IMR-90 (cell line): ENCODE measurements at regions not wholly inside any gene's neighbourhood (a gene's known extent, or its start where the extent isn't known, plus 50 kb on each side); places are given as distances from the start of the nearest gene placed in this dataset.

Experiments used
- ATAC-seq: fragments of 200-7000 bp; cut with Tn5 transposase; 2 replicates; pipeline ENCODE4 v1.9.1; 2020; ENCODE audit warnings: low read depth, mild to moderate bottlenecking, moderate library complexity
- BruUV-seq: library from RNA; stranded (reverse); fragments of 400-500 nt; replicated peaks from 2 replicates; lab custom pipeline; 2021; lab: Mats Ljungman, UMichigan
- CTCF ChIA-PET: fragments of 300-600 bp; formaldehyde crosslinking; extraction: SDS; loops from one replicate; lab custom pipeline; 2021; ENCODE audit warnings: antibody characterized with exemption; lab: Yijun Ruan, JAX
- POLR2A ChIA-PET: fragments of 300-600 bp; sonication (Branson Sonifier 250); formaldehyde crosslinking; loops from one replicate; lab custom pipeline; 2022; ENCODE audit warnings: antibody characterized with exemption; ENCODE audit not compliant: unreplicated experiment; lab: Charles Lee
- DNase-seq: peaks from one replicate; pipeline ENCODE4 v3.0.0; 2013
- H2AFZ ChIP-seq: replicated peaks from 2 replicates; pipeline ENCODE3; 2013; ENCODE audit warnings: low read length, mild to moderate bottlenecking; ENCODE audit not compliant: poor library complexity
- H2AK5ac ChIP-seq: 2 replicates; pipeline ENCODE4 v1.6.1; 2013; ENCODE audit warnings: low read depth, low read length, inconsistent platforms
- H2AK9ac ChIP-seq: replicated peaks from 2 replicates; pipeline ENCODE3; 2013; ENCODE audit warnings: mild to moderate bottlenecking, low read depth, low read length, moderate library complexity; ENCODE audit not compliant: poor library complexity
- H2BK120ac ChIP-seq: 2 replicates; pipeline ENCODE4 v1.6.1; 2013; ENCODE audit warnings: low read depth, low read length, inconsistent platforms
- H2BK15ac ChIP-seq: 3 replicates; pipeline ENCODE4 v1.6.1; 2013; ENCODE audit warnings: low read depth, low read length, inconsistent platforms
- H2BK20ac ChIP-seq: 2 replicates; pipeline ENCODE4 v1.6.1; 2013; ENCODE audit warnings: low read depth, mild to moderate bottlenecking, inconsistent platforms, low read length, moderate library complexity
- H2BK5ac ChIP-seq: 2 replicates; pipeline ENCODE4 v1.6.1; 2013; ENCODE audit warnings: mild to moderate bottlenecking, low read depth, low read length, inconsistent platforms; ENCODE audit not compliant: poor library complexity, severe bottlenecking
- H3K14ac ChIP-seq: replicated peaks from 2 replicates; pipeline ENCODE4 v1.6.1; 2013; ENCODE audit warnings: low read depth, low read length, inconsistent platforms
- H3K18ac ChIP-seq: 2 replicates; pipeline ENCODE4 v1.6.1; 2013; ENCODE audit warnings: low read depth, low read length, control low read depth
- H3K23ac ChIP-seq: 2 replicates; pipeline ENCODE4 v1.6.1; 2013; ENCODE audit warnings: low read depth, low read length, inconsistent platforms
- H3K27ac ChIP-seq: 2 replicates; pipeline ENCODE4 v1.5.1; 2013; ENCODE audit warnings: mild to moderate bottlenecking, control low read depth, low read length; ENCODE audit not compliant: insufficient read depth
- H3K27me3 ChIP-seq: 2 replicates; pipeline ENCODE4 v1.6.1; 2013; ENCODE audit warnings: low read length; ENCODE audit not compliant: control insufficient read depth, insufficient read depth
- H3K36me3 ChIP-seq: 2 replicates; pipeline ENCODE4 v1.6.1; 2013; ENCODE audit warnings: low read length, mixed read lengths; ENCODE audit not compliant: control insufficient read depth, insufficient read depth
- H3K4ac ChIP-seq: 2 replicates; pipeline ENCODE4 v1.6.1; 2013; ENCODE audit warnings: low read depth, low read length, inconsistent platforms
- H3K4me1 ChIP-seq: 2 replicates; pipeline ENCODE4 v1.6.1; 2013; ENCODE audit warnings: low read length, mixed read lengths; ENCODE audit not compliant: control insufficient read depth, insufficient read depth
- H3K4me2 ChIP-seq: 2 replicates; pipeline ENCODE4 v1.6.1; 2013; ENCODE audit warnings: low read depth, mild to moderate bottlenecking, control low read depth, low read length, moderate library complexity
- H3K4me3 ChIP-seq: 2 replicates; pipeline ENCODE4 v1.5.1; 2013; ENCODE audit warnings: low read depth, mild to moderate bottlenecking, control low read depth, low read length, moderate library complexity; ENCODE audit not compliant: insufficient read depth
- H3K56ac ChIP-seq: 2 replicates; pipeline ENCODE4 v1.6.1; 2013; ENCODE audit warnings: low read length, inconsistent platforms; ENCODE audit not compliant: insufficient read depth; ENCODE audit errors: extremely low read depth
- H3K79me1 ChIP-seq, 2 experiments: 2 replicates each; pipeline ENCODE4 v1.6.1; 2013; ENCODE audit warnings: low read length in 2 of 2, inconsistent platforms in 1 of 2, low read depth in 1 of 2
- H3K9ac ChIP-seq: 2 replicates; pipeline ENCODE4 v1.6.1; 2013; ENCODE audit warnings: low read depth, low read length, control low read depth
- H3K9me1 ChIP-seq: 2 replicates; pipeline ENCODE4 v1.6.1; 2013; ENCODE audit warnings: low read length, inconsistent platforms; ENCODE audit not compliant: insufficient read depth
- H3K9me3 ChIP-seq: 2 replicates; pipeline ENCODE4 v1.6.1; 2013; ENCODE audit warnings: low read length; ENCODE audit not compliant: control insufficient read depth, insufficient read depth
- H4K20me1 ChIP-seq: 2 replicates; pipeline ENCODE4 v1.6.1; 2013; ENCODE audit warnings: low read length, inconsistent platforms; ENCODE audit not compliant: insufficient read depth
- H4K5ac ChIP-seq: 2 replicates; pipeline ENCODE4 v1.6.1; 2013; ENCODE audit warnings: mild to moderate bottlenecking, low read depth, low read length, control low read depth
- H4K8ac ChIP-seq, 2 experiments: 2 replicates each; pipeline ENCODE4 v1.6.1; 2013; ENCODE audit warnings: low read depth in 2 of 2, low read length in 2 of 2, control low read depth in 1 of 2, inconsistent platforms in 1 of 2
- H4K91ac ChIP-seq: 2 replicates; pipeline ENCODE4 v1.6.1; 2013; ENCODE audit warnings: low read depth, low read length, inconsistent platforms; ENCODE audit not compliant: insufficient read depth
- BHLHE40 ChIP-seq: fragments of 150-350 bp; IDR thresholded peaks from 2 replicates; pipeline ENCODE4 v1.6.1; 2016; ENCODE audit warnings: mild to moderate bottlenecking, low read depth, low read length
- CEBPB ChIP-seq: IDR thresholded peaks from 2 replicates; pipeline ENCODE4 v1.6.1; 2012; ENCODE audit warnings: low read depth, low read length, improper control_type of control experiment
- CHD1 ChIP-seq: IDR thresholded peaks from 2 replicates; pipeline ENCODE4 v1.6.1; 2012; ENCODE audit warnings: low read depth, low read length, improper control_type of control experiment
- ELK1 ChIP-seq: fragments of 150-350 bp; IDR thresholded peaks from 2 replicates; pipeline ENCODE4 v1.6.1; 2016; ENCODE audit warnings: low read depth, mild to moderate bottlenecking, low read length, moderate library complexity, borderline replicate concordance
- FOS ChIP-seq: fragments of 150-350 bp; IDR thresholded peaks from 2 replicates; pipeline ENCODE4 v1.6.1; 2016; ENCODE audit warnings: low read depth, low read length
- MAFK ChIP-seq: IDR thresholded peaks from 2 replicates; pipeline ENCODE4 v1.6.1; 2012; ENCODE audit warnings: low read depth, low read length, improper control_type of control experiment
- MAZ ChIP-seq: IDR thresholded peaks from 2 replicates; pipeline ENCODE4 v1.6.1; 2012; ENCODE audit warnings: low read depth, mild to moderate bottlenecking, low read length, improper control_type of control experiment, moderate library complexity, borderline replicate concordance
- MXI1 ChIP-seq: IDR thresholded peaks from 2 replicates; pipeline ENCODE4 v1.6.1; 2012; ENCODE audit warnings: low read depth, mild to moderate bottlenecking, low read length, moderate library complexity, borderline replicate concordance
- NFE2L2 ChIP-seq: fragments of 150-350 bp; IDR thresholded peaks from 2 replicates; pipeline ENCODE4 v1.6.1; 2016; ENCODE audit warnings: low read depth, mild to moderate bottlenecking, low read length
- POLR2A ChIP-seq: IDR thresholded peaks from 2 replicates; pipeline ENCODE4 v1.6.1; 2012; ENCODE audit warnings: mild to moderate bottlenecking, low read depth, low read length
- RCOR1 ChIP-seq: IDR thresholded peaks from 2 replicates; pipeline ENCODE4 v1.6.1; 2012; ENCODE audit warnings: mild to moderate bottlenecking, low read length, improper control_type of control experiment; ENCODE audit not compliant: insufficient replicate concordance
- RFX5 ChIP-seq: IDR thresholded peaks from 2 replicates; pipeline ENCODE4 v1.8.0; 2012; ENCODE audit warnings: low read depth, mild to moderate bottlenecking, low read length, moderate library complexity
- SMC3 ChIP-seq: fragments of 150-350 bp; IDR thresholded peaks from 2 replicates; pipeline ENCODE4 v1.6.1; 2016; ENCODE audit warnings: low read depth, mild to moderate bottlenecking, antibody characterized with exemption, low read length, moderate library complexity
- WGBS, 2 experiments: methylation state at CpG; one replicate each; pipeline versions ENCODE4 v1.1.5 to v1.1.7; 2013; ENCODE audit warnings: missing lambda C conversion rate in 2 of 2; ENCODE audit not compliant: insufficient read length in 1 of 2; ENCODE audit errors: extremely low coverage in 2 of 2; 5-methylcytosine and 5-hydroxymethylcytosine counted together
- dilution Hi-C: fragments of 300-500 bp; cut with HindIII; formaldehyde crosslinking; loops from one replicate; pipeline ENCODE4 v1.14.3; 2018; ENCODE audit warnings: low sequenced_read_pairs; ENCODE audit not compliant: unreplicated experiment
- in situ Hi-C: fragments of 300-500 bp; cut with MboI; formaldehyde crosslinking; loops from 3 replicates; pipeline ENCODE4 v1.14.3; 2019; ENCODE audit warnings: low sequenced_read_pairs, inconsistent platforms, mixed read lengths
- intact Hi-C: fragments of 100-400 bp; cut with micrococcal nuclease; formaldehyde crosslinking; loops from 2 replicates; pipeline ENCODE4 v1.10.0; 2022
- TF ChIP-seq, protein P1 (sequence below): fragments of 150-350 bp; IDR thresholded peaks from 2 replicates; pipeline ENCODE4 v1.6.1; 2017; ENCODE audit warnings: mild to moderate bottlenecking, antibody characterized with exemption, low read length, low read depth
- TF ChIP-seq, protein P2 (sequence below): conservative IDR thresholded peaks from 2 replicates; pipeline ENCODE4 v1.5.1; 2012; ENCODE audit warnings: mild to moderate bottlenecking, low read depth, low read length, improper control_type of control experiment

DNA sequence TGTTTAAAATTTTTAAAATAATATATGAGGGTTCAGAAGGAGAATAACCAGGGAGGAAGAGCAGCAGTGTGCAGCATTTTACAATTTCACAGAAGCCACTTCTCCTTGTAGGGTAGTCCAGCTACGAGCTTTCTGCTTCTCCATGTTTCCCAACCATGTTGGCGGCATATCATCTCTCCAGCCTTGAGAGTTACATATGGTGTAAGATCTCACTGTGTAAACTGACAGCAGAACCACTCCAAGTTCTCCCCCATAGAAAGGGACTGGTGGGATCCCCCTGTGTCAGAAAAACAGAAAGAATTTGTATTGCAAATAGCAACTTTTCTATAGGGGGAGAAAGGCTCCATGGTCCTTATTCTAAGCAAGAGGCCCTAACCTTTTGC is 266.8 kb upstream of the ACVR2A start:
- H3K4ac ChIP-seq, result no peak overlapping the region
- H2BK5ac ChIP-seq, result no peak overlapping the region
- H3K79me1 ChIP-seq, result no peaks in the 10 kb centered on the region
- in situ Hi-C loops (no loop called here), dilution Hi-C loops (no loop called here), intact Hi-C loops (no loop called here)
- H2AK5ac ChIP-seq, result no peak overlapping the region
- H2BK120ac ChIP-seq, result no peak overlapping the region
- BruUV-seq, result no TSS peak
- ATAC-seq, result no peak
- H3K36me3 ChIP-seq, result no peaks in the 10 kb centered on the region
- POLR2A ChIA-PET, result no interaction called here
- H3K14ac ChIP-seq, result no peak overlapping the region
- no peak overlapping the region for H3K56ac ChIP-seq
- H3K4me2 ChIP-seq, result no peak overlapping the region
- H2BK20ac ChIP-seq, result no peak overlapping the region
- H3K23ac ChIP-seq, result no peak overlapping the region
- H3K9me3 ChIP-seq, result no peaks in the 10 kb centered on the region; the same call in 1 of the 2 replicates
- no peaks in the 10 kb centered on the region for H4K20me1 ChIP-seq
- H2AFZ ChIP-seq, result no peak overlapping the region
- CTCF ChIA-PET, result no interaction called here
- H4K91ac ChIP-seq, result no peak overlapping the region
- H3K27ac ChIP-seq, result no peak overlapping the region
- H4K8ac ChIP-seq, result no peak overlapping the region
- no peak overlapping the region for H2AK9ac ChIP-seq
- no peak overlapping the region for H3K4me3 ChIP-seq
- DNase-seq, result no peak
- H3K9me1 ChIP-seq, result no peaks in the 10 kb centered on the region
- H3K9ac ChIP-seq, result no peak overlapping the region
- H3K18ac ChIP-seq, result no peak overlapping the region
- no CpG with 5 or more reads among the region's 2 CpGs for WGBS, 2 experiments
- H3K27me3 ChIP-seq, result no peaks in the 10 kb centered on the region
- TF ChIP-seq CHD1, result no peak
- TF ChIP-seq BHLHE40, result no peak
- no peak for TF ChIP-seq NFE2L2
- TF ChIP-seq FOS, result no peak
- no peak for TF ChIP-seq RFX5
- TF ChIP-seq MXI1, result no peak
- no peak for TF ChIP-seq POLR2A
- no peak for TF ChIP-seq CEBPB
- no peak for TF ChIP-seq SMC3
- TF ChIP-seq, protein P1, sequence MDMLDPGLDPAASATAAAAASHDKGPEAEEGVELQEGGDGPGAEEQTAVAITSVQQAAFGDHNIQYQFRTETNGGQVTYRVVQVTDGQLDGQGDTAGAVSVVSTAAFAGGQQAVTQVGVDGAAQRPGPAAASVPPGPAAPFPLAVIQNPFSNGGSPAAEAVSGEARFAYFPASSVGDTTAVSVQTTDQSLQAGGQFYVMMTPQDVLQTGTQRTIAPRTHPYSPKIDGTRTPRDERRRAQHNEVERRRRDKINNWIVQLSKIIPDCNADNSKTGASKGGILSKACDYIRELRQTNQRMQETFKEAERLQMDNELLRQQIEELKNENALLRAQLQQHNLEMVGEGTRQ, result no peak
- TF ChIP-seq RCOR1, result no peak
- TF ChIP-seq, protein P2, sequence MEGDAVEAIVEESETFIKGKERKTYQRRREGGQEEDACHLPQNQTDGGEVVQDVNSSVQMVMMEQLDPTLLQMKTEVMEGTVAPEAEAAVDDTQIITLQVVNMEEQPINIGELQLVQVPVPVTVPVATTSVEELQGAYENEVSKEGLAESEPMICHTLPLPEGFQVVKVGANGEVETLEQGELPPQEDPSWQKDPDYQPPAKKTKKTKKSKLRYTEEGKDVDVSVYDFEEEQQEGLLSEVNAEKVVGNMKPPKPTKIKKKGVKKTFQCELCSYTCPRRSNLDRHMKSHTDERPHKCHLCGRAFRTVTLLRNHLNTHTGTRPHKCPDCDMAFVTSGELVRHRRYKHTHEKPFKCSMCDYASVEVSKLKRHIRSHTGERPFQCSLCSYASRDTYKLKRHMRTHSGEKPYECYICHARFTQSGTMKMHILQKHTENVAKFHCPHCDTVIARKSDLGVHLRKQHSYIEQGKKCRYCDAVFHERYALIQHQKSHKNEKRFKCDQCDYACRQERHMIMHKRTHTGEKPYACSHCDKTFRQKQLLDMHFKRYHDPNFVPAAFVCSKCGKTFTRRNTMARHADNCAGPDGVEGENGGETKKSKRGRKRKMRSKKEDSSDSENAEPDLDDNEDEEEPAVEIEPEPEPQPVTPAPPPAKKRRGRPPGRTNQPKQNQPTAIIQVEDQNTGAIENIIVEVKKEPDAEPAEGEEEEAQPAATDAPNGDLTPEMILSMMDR, result no peak
- no peak for TF ChIP-seq MAFK
- no peak for TF ChIP-seq ELK1
- no peak for TF ChIP-seq MAZ
- H2BK15ac ChIP-seq, result no peak overlapping the region
- no peak overlapping the region for H4K5ac ChIP-seq
- H3K4me1 ChIP-seq, result no peaks in the 10 kb centered on the region
